MM.1S (cell line): ENCODE measurements at regions not wholly inside any gene's neighbourhood (a gene's known extent, or its start where the extent isn't known, plus 50 kb on each side); places are given as distances from the start of the nearest gene placed in this dataset.

Source experiments
- DNase-seq: peaks from one replicate; pipeline ENCODE4 v3.0.0-alpha.2; 2015
- H2AFZ ChIP-seq: fragments of 300-600 bp; sonication (generic); 2 replicates; pipeline ENCODE4 v1.6.0; 2016; ENCODE audit warnings: antibody characterized with exemption, low read length
- H3F3A ChIP-seq: fragments of 300-600 bp; sonication (generic); 2 replicates; pipeline ENCODE4 v1.6.1; 2016; ENCODE audit warnings: mild to moderate bottlenecking, antibody characterized with exemption, low read length, moderate library complexity, mixed read lengths; ENCODE audit not compliant: insufficient read depth
- H3K27ac ChIP-seq: fragments of 300-600 bp; sonication (generic); 2 replicates; pipeline ENCODE4 v1.5.1; 2016; ENCODE audit warnings: mild to moderate bottlenecking, low read length
- H3K27me3 ChIP-seq: fragments of 300-600 bp; sonication (generic); replicated peaks from 2 replicates; pipeline ENCODE4 v1.6.0; 2016; ENCODE audit warnings: low read length; ENCODE audit not compliant: insufficient read depth
- H3K36me3 ChIP-seq: fragments of 300-600 bp; sonication (generic); replicated peaks from 2 replicates; pipeline ENCODE4 v1.6.1; 2016; ENCODE audit warnings: mild to moderate bottlenecking, low read length, mixed read lengths; ENCODE audit not compliant: insufficient read depth
- H3K4me1 ChIP-seq: fragments of 300-600 bp; sonication (generic); 2 replicates; pipeline ENCODE4 v1.6.1; 2016; ENCODE audit warnings: low read length, mixed read lengths
- H3K4me2 ChIP-seq: fragments of 300-600 bp; sonication (generic); 2 replicates; pipeline ENCODE4 v1.6.0; 2016; ENCODE audit warnings: low read depth, low read length
- H3K4me3 ChIP-seq: fragments of 300-600 bp; sonication (generic); 2 replicates; pipeline ENCODE4 v1.5.1; 2016; ENCODE audit warnings: low read length, mixed read lengths
- H3K79me2 ChIP-seq: fragments of 300-600 bp; sonication (generic); 2 replicates; pipeline ENCODE4 v1.6.1; 2016; ENCODE audit warnings: mixed run types, low read length, mixed read lengths
- H3K9ac ChIP-seq: fragments of 300-600 bp; sonication (generic); 2 replicates; pipeline ENCODE4 v1.6.1; 2016; ENCODE audit warnings: low read length, mixed read lengths
- H3K9me2 ChIP-seq: fragments of 300-600 bp; sonication (generic); replicated peaks from 2 replicates; pipeline ENCODE4 v1.6.1; 2016; ENCODE audit warnings: mild to moderate bottlenecking, low read length, mixed read lengths; ENCODE audit not compliant: insufficient read depth
- H3K9me3 ChIP-seq: fragments of 300-600 bp; sonication (generic); replicated peaks from 2 replicates; pipeline ENCODE4 v1.6.1; 2016; ENCODE audit warnings: mild to moderate bottlenecking, low read length, mixed read lengths; ENCODE audit not compliant: insufficient read depth
- H4K20me1 ChIP-seq: fragments of 300-600 bp; sonication (generic); 2 replicates; pipeline ENCODE4 v1.6.1; 2016; ENCODE audit warnings: mild to moderate bottlenecking, low read length, moderate library complexity, mixed read lengths; ENCODE audit not compliant: insufficient read depth
- EZH2 ChIP-seq: fragments of 300-600 bp; sonication (generic); optimal IDR thresholded peaks from 2 replicates; pipeline ENCODE3; 2017; ENCODE audit warnings: low read depth, mild to moderate bottlenecking, antibody characterized with exemption, low read length, mixed read lengths
- EZH2phosphoT487 ChIP-seq: fragments of 300-600 bp; sonication (generic); IDR thresholded peaks from 2 replicates; pipeline ENCODE4 v1.6.1; 2018; ENCODE audit warnings: antibody characterized with exemption, low read length
- TF ChIP-seq, protein P1 (sequence below): fragments of 300-600 bp; sonication (generic); IDR thresholded peaks from 2 replicates; pipeline ENCODE4 v1.5.1; 2016; ENCODE audit warnings: antibody characterized with exemption, low read length, mixed read lengths

DNA sequence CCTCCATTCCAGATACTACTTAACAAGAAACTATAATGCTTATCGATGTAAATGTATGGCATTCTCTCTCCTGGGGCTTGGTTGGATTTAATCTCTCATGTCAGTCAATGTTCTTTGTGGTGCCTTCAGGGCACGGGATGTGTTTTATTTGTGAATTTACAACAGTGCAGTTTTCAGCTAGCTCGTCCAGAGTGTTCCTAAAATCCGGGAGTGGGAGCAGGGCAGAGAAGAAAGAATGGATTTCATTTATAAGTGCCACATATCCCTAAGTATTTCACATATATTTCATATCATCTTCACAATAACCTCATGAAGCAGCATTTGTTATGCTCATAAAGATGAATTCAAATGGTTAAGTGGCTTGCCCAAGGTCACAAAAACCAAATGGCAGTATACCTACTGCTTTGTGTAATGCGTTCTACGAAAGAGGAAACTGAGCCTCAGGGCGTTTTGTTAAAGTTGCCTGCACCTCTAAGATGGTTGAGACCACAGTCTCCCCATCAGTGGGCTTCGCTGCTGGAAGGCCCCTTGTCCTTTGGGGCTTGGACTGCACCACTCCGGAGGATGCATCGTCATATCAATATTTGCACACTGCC lies 134.7 kb upstream of the MGAT5 start:
- Histone ChIP-seq H2AFZ (peak overlapping the region; percentile 61), H3K27me3 (no peaks in the 10 kb centered on the region), H3K4me2 (peak overlapping the region; percentile 83), H3K36me3 (no peaks in the 10 kb centered on the region), H3K9me2 (no peaks in the 10 kb centered on the region), H3F3A (peaks cover 34% of the 10 kb centered on the region), H3K79me2 (peaks cover 47% of the 10 kb centered on the region), H3K9ac (peak overlapping the region; percentile 97), H3K27ac (peak overlapping the region; percentile 88), H4K20me1 (peaks cover 15% of the 10 kb centered on the region; the same call in 1 of the 2 replicates), H3K9me3 (no peaks in the 10 kb centered on the region), H3K4me3 (peak overlapping the region; percentile 92), H3K4me1 (peaks cover 45% of the 10 kb centered on the region)
- DNase-seq, result no peak
- no peak for TF ChIP-seq EZH2
- TF ChIP-seq, protein P1, sequence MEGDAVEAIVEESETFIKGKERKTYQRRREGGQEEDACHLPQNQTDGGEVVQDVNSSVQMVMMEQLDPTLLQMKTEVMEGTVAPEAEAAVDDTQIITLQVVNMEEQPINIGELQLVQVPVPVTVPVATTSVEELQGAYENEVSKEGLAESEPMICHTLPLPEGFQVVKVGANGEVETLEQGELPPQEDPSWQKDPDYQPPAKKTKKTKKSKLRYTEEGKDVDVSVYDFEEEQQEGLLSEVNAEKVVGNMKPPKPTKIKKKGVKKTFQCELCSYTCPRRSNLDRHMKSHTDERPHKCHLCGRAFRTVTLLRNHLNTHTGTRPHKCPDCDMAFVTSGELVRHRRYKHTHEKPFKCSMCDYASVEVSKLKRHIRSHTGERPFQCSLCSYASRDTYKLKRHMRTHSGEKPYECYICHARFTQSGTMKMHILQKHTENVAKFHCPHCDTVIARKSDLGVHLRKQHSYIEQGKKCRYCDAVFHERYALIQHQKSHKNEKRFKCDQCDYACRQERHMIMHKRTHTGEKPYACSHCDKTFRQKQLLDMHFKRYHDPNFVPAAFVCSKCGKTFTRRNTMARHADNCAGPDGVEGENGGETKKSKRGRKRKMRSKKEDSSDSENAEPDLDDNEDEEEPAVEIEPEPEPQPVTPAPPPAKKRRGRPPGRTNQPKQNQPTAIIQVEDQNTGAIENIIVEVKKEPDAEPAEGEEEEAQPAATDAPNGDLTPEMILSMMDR, result no peak
- TF ChIP-seq EZH2phosphoT487, result no peak

- peak overlapping the region; percentile 88 for H3K27ac ChIP-seq
Measured at GRCh38 chr2:134119713-134120405, 134.0 kb upstream of the MGAT5 start.

GRCh38 chr2:134120406-134120732 lies 133.5 kb upstream of the MGAT5 start:
- no peaks in the 10 kb centered on the region for H3K27me3 ChIP-seq
- peak overlapping the region; percentile 97 for H3K9ac ChIP-seq
- no peaks in the 10 kb centered on the region for H3K36me3 ChIP-seq
- H3K9me3 ChIP-seq, result no peaks in the 10 kb centered on the region
- H3K9me2 ChIP-seq, result no peaks in the 10 kb centered on the region
- peak overlapping the region; percentile 88 for H3K27ac ChIP-seq
- peaks cover 21% of the 10 kb centered on the region for H4K20me1 ChIP-seq
- peak overlapping the region; percentile 88; the same call in 1 of the 2 replicates for H3K4me2 ChIP-seq
- peaks cover 39% of the 10 kb centered on the region for H3F3A ChIP-seq
- TF ChIP-seq, protein P1, result no peak
- TF ChIP-seq EZH2, result no peak
- H3K79me2 ChIP-seq, result peaks cover 59% of the 10 kb centered on the region
- DNase-seq, result no peak
- no peak overlapping the region; the same call in 1 of the 2 replicates for H2AFZ ChIP-seq
- H3K4me1 ChIP-seq, result peaks cover 54% of the 10 kb centered on the region
- peak overlapping the region; percentile 92 for H3K4me3 ChIP-seq

More at GRCh38 chr2:134119713-134120405, 134.0 kb upstream of the MGAT5 start:
- H3F3A ChIP-seq, result peaks cover 35% of the 10 kb centered on the region
- no peaks in the 10 kb centered on the region for H3K36me3 ChIP-seq
- no peaks in the 10 kb centered on the region for H3K27me3 ChIP-seq
- peaks cover 53% of the 10 kb centered on the region for H3K79me2 ChIP-seq
- H3K4me2 ChIP-seq, result peak overlapping the region; percentile 88
- TF ChIP-seq, protein P1, result no peak
- TF ChIP-seq EZH2phosphoT487 (no peak), EZH2 (no peak)
- peak overlapping the region; percentile 61 for H2AFZ ChIP-seq
- H3K4me1 ChIP-seq, result peaks cover 50% of the 10 kb centered on the region
- H4K20me1 ChIP-seq, result peaks cover 15% of the 10 kb centered on the region; the same call in 1 of the 2 replicates
- H3K9ac ChIP-seq, result peak overlapping the region; percentile 97
- no peaks in the 10 kb centered on the region for H3K9me3 ChIP-seq
- H3K4me3 ChIP-seq, result peak overlapping the region; percentile 92
- DNase-seq, result peak; percentile 91
- H3K9me2 ChIP-seq, result no peaks in the 10 kb centered on the region
